ENCODE measurements at regions not wholly inside any gene's neighbourhood (a gene's known extent, or its start where the extent isn't known, plus 50 kb on each side); places are given as distances from the start of the nearest gene placed in this dataset.

DNA sequence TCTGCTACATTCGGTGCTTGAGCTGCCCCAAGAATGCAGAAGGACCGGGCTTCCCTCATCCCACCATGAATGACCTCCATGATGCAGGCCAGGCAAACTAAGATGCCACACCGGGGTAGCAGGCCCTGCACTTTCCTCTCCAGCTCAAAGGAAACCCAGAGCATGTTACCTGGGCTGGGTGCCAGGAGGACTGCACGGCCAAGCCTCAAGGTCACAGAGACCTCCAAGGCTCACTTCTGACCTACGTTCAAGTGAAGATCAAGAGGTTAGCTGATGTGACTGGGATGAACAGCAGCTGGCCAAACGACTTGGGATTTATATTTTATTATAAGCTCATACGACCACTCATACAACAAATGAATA, 501.8 kb downstream of the CD83 start:
- DNase-seq: no peak

DNA sequence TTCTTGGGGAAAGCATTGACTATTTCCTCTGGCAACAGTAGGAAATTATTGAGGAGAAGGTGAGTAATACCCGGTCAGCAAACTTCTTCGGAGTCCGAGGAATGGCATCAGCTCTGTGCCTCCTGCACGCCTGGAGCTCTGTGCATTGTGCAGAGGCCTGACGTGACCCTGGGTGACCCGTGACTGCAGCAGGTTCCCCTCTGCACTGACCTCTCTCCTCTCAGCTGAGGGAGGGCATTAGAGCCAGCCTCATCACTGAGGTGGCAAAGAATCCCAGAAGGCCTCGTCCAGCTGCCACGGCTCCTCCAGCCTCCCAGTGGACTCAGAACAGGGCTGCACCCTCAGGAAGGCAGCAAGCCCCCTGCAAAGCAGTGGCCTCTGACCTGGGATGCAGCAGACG, 502.9 kb downstream of the CD83 start:
- no peak for DNase-seq

DNA sequence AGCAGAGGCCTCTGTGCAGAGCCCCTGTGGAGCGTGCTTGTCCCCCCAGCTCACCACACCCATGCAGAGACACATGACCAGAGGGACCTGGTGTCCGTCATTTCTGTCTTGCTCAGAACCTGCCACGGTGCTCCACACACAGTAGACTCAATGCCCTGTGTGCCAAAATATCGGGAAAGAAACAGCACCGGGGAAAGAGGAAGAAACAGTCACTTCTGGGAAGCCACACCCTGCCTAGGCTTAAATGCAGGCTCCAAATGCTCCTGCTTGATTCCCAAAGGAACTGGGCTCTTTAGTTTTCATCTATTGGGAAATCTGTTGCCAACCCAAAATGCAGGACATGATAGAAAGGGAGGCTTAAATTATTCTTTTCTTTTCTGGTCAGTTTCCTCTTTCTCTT, 503.9 kb downstream of the CD83 start:
- DNase-seq: no peak

DNA sequence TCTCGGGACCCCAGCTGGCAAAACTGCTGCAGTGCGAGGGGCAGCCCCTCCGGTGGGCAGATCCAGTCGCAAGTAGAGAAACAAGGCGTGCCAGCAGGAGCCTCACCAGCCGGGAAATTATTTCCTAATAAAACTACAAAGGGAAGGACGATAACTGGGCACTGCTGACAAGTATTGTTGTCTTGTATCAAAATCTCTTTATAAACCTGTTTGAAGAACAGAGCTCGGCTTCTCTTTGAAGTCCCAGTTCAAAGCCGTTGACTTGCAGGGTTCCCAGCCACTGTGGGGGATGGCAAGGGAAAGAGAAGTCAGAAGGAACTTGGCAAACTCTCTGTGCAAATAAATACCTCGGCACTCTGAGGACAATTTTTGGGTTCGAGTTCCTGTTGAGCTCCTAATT, 504.5 kb downstream of the CD83 start:
- no peak for DNase-seq

DNA sequence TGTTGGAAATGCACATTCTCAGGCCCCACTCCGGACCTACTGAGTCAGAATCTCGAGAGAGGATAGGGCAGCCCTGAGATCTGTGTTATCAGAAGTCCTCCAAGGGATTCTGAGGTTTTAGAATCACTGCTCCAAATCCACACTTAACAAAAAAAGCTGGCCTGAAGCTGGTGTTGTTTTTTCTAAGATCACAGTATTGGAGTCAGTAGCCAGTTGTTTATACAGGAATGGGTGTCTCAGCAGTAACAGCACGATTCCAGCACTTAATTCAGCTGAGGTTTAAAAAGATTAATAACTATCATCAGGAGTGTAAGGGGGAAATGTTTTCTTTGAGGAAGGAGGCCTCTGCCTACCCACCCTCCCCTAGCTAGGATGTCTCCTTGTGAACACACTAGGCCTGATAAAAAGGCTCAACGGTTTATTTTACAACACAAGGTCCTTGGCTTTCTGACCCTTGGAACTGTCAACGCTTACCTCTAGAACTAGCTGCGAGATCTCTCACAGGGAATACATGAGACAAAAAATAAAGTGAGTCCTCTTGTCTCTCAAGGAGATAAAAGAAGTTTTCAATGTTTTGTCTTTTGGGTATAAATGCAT, 505.4 kb downstream of the CD83 start:
- no peak for DNase-seq

DNA sequence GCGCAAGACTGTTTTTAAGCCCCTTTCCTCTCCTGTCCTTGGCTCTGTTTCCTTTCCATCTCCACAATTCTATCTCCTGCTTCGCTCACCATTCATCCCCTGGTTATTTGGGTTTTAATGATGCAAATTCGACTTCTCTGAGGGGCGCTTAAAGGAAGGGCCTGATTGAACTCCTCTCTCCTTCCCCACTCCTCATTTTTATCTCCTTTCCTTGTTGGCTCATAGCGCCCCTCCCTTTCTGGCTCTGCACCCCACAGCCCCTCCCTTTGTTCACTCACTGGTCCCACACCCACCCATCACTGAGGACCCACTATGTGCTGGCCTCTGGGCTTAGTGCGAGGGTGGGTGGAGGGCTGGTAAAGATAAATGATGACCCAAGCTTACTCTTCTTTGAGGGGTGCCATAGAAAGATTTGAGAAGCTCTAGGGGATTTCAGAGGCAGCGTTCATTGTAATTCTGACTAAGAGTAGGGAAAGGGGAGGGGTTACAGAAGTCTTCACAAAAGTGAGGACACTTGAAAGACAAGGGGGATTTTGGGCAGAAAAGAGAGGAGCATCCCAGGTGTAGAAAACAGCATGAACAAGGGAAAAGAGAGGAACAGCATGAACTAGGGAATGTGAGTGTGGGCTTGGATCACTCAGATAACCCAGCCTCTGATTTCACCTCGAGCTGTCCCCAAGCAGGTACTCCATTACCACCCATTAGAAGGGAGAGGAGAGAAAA, 507.8 kb downstream of the CD83 start:
- DNase-seq: no peak

DNA sequence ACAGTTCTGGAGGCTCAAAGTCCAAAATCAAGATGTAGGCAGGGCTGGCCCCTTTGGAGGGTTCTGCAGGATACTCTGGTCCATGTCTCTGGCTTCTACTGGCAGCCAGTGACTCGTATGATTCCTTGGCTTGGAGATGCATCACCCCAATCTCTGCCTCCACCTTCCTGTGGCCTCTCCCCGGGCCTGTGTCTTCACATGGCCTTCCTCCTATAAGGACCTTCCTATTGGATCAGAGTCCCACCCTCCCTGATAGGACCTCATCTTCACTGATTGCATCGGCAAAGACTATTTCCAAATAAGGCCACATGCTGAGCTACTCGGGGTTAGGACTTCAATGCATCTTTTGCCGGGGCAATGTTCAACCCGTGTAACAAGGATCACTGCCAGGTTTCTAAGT, 509.0 kb downstream of the CD83 start:
- no peak for DNase-seq

DNA sequence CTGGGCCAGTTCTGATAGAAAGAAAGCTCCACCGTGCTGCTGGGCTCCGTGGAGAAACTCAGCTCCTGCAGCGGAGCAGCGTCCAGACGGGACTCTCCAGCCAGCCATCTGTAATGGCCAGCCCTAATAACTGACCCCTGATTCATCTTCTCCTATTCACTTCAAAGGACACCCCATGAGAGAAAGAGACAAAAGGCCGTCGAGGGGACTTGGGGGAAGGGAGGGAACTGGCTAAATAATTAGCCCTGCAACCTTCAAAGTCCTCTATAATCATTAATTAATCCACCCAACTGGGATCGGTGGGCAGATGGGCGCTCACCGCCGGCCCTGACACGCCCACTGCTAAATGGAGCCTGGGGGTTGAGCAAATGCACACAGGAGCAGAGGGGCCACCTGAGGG, 512.4 kb downstream of the CD83 start:
- no peak for DNase-seq

DNA sequence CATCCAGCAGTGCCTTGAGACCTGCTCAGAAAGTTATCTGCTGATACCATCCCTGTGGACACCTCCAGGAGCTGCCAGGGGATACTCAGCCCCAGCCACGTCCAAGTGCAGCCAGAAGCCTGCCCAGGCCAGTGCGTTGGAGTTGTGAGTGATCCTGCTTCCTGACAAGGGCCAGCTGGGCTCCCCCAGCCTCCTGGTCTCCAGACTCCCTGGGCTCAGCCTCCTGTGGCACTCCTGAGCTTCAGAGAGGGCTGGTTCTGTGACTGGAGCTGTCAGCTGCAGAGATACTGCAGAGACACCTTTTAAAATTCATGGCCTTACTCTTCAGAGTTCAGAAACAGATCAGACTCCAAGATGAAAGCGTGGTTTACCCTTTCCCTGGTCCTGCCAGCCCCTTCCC, 515.9 kb downstream of the CD83 start:
- DNase-seq: no peak

DNA sequence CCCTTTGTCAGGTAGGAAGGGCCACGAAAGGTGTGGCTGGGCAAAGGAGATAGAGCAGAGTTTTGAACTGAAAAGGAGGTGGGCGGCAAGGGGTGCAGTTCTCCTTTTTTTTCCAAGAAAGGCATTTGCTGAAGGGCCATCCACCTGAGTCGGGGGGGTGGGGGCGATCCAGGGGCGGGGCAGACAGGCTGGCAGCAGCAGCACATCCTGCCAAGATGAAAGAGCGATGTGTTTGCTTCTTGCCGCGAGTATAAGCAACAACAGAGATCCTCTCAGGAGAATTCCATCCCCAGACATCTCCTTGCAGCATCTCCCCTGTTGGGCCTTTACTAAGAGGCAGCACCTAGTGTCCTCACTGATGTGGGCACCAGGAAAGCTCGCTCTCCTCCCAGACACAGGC, 516.5 kb downstream of the CD83 start:
- DNase-seq: no peak

DNA sequence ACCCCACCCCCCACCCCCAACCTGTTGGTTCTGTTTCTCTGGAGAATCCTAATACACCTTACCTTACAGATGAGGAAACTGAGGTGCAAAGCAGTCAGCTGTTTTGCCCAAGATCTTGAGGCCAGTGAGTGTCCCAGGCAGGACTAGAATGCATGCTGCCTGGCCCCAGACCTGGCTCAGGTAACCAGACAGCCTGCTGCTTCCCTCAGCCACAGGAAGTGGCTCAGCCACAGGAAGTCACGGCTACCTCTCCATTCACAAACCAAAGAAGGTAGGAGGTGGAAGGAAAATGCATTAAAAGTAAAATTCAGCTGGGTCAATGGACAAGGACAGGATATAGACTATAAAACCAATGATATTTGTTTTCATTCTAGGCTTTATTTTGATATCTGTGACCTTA, 517.6 kb downstream of the CD83 start:
- no peak for DNase-seq

DNA sequence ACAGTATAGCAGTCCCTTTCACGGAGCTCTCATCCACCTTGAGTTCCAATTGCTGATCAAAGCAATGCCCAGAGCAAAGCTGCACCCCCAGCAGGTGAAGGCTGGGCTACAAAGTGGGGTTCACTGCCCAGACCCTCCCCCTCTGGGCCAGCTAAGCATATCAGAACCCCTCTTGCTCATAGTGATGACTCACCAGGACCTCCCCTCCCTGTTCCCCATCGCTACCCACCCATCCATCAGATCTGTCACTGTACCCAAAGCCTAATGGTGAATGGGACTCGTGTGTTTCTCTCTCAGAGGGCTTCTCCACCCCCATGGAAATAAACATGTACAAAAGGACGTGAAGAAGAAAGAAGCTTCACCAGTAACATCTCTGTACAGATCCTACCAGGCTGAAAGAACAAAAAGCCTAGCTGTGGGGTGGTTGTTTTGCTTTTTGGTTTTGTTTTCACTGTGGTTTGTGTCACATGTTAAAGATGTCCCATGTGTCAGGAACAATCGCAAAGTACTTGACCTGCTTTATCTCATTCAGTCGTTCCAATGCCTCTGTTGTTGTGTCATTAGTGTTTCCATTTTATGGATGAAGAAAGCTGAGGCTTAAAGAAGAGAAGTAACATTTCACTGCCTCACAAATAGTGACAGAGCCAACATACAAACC, 518.5 kb downstream of the CD83 start:
- DNase-seq: no peak

DNA sequence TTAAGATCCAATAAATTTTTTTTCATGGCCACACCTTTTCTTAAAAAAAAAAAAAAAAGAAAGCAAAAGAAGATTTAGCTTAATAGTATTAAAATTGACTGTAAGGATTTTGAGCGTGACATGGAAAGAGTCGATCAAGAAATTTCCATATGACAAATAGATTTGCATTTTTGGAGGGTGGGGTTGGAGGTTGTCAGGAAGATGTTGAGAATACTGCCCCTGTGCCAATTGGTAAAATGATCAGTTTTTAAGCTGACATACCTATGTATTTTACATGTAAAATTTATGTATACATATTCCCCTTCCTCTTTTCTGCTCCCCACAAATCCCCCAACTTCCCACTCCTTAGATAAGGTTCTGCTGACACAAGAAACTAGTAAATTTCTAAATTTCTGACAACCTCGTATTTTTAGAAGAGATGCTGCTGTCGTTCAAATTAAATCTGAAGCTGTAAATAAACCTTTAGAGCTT, 520.9 kb downstream of the CD83 start:
- DNase-seq: no peak

DNA sequence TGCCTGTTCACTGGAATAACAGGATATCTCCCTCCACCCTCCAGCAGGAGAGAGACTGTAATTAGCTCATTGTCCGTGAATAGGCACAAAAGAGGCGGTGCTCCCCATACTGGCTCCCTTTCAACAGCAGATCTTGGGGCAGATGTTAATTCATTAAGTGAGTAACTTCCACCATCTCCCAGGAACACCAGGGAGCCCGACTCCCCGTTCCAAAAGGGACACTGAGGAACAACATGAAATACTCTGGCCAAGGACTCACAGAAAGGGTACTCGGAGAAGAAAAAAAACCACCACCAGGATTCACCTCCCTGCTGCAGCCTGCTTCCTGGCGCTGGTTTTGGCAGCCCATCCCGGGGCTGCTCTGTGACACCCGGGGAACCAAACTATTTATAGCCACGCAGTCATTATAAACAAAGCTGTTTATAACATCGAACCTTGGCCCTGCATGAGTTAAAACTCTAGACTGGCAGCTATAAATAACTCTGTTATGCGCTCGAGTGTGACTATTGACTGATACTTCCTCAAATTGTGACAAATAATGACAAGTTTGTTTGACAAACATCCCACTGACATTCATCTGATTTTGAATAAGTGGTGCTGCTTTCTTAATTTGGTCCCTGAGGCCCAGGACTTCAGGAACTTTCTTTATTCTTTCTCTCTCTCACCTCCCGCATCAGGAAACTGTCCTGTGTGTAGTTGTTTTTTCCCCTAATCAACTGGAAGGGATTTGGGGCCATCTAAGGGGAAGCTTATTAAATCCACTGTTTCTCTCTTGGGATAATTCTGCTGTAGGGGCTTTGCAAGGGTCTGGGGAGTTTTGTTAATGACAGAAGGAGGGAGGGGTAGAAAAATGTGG, 521.6 kb downstream of the CD83 start:
- DNase-seq: no peak

DNA sequence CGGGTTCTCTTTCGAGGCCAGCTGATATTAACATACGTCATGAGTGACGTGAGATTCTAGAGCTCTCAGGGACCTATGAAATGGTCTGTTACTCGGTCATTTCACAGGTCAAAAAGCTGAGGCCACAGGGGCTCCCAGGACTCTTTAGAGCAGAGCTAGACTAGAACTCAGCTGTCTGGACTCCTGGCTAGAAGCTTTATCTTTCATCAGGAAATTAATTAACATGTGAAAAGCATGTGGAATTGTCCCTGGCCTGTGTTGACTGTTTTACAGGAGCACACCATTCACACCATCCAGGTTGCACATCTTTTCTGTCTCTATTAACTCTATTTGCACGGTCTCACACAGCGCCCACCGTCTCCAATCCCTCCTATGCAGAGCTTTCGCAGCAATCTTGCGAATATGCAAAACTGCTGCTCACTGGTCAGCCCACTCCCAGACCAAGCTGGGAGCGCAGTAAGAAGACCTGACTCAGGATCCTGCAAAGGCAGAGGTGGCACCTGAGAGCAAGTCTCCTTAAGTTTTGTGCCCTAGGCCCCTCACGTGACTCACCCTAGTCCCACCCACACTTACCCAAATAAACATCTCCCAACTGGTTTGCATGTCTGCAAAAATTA, 522.5 kb downstream of the CD83 start:
- DNase-seq: no peak

DNA sequence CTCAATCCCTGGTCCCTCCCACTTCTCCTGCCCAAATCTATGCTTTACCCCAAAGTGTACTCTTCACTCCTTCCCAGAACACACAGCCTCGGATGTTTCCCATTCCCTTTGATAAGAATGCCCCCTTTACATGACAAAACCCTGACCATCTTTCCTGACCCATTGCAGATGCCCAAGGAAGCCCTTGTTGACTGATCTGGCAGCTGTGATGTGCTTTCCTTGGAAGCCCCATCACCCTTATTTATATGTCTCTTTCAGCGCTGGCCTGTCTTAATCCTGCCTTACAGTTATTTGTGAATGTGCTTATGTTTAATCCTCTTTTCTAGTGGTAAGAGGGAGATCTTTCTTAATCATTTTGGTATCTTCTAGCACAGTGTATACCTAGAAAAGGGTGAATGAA, 523.1 kb downstream of the CD83 start:
- no peak for DNase-seq

DNA sequence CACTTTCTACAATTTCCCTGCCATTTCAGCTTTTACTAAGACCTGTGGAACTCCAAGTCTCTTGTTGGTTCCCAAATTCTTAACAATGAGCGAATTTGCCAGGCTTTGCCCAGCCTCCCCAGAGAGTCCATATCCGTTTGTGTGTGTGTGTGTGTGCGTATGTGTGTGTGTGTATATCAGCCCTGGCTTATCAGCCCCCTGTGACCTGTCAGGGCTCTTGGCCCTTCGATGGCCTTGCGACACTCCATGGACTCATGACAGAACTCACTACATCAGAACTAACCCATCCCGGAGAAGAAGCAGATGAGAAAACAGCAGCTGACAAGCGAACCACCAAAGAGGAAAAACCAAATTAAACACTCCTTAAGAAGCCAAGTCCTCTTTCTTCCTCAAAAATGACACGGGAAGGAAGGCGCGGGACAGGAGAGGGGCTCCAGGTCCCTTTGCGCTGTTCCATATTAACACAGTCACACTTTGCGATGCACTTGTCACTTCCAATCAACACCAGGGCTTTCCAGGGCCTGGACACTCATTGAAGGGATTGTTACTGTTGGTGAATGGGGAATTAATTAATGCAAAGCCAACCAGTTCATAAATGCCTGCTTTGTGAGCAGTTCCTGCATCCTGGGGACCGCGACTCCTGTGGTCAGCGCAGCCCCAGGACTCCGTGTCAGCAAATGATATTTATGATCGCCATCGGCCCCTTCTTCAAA, 524.0 kb downstream of the CD83 start:
- no peak for DNase-seq

DNA sequence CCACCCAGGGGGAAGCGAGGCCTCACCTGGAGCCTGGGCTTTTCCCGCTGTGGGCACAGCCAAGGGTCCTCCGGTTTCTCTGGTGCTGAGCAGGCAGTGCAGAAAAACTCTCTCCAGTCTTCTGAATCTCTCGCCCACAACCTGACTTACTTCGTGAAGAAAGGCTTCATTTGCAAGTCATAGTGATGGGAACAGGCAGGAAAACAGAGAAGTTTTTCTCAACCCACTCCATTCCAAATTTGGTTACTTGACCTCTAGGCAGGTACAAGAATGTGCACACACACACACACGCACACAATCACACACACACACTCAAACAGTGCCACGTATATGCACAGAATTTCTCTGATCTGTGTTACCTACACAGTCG, 524.5 kb downstream of the CD83 start:
- DNase-seq: no peak

DNA sequence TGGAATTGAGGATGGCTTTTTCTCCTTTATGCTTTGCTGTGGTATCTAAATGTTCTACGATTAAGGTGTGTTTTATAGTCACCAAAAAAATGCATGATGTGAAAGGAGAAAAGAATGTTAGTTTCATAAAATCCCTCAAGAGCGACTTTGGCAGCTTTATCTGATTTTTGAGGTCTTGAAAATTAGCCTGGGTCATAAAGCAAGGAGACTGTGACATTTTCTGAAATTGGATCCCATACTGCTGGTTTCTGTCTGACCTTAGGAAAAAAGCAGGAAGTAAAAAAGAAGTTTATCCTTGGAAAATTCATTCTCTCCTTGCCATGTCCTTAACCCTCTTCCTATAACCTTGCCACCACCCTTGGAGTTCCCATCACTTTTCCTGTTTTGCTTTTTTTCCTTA, 525.3 kb downstream of the CD83 start:
- DNase-seq: no peak

DNA sequence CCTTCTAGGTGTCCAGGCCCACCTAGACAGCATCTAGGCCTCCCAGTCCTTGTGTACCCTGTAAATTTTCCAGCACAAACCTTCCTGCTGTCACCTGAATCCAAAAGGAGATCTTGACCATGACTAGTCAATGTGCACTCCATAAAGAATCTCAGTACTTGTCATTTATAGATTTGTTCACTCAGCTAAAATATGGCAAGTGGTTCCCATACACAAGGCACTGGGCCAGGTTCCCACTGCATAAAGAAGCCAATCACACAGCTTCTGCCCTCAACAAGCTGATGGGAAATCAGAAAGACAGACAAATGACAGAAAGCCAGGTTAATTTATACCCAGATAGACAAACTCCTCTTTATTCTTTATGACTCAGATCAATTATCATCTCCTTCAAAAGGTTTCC, 526.8 kb downstream of the CD83 start:
- DNase-seq: no peak

DNA sequence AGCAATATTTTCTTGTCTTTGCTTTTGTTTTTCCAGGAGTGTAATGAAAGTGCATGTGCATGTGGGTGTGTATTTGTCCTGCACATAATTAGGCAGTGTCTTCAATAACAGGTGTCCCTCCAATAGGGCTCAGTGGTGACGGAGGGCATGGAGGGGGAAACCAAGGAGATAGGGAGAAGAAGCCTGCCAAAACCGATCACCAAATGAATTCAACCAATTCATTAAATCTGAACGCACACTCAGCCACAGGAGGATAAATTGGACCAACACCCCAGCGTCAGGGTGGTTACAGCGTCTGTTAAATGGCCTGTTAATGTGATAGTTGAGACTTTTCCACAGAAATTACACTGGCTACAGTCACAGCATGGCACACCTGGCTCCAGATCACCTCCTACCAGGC, 527.6 kb downstream of the CD83 start:
- no peak for DNase-seq

DNA sequence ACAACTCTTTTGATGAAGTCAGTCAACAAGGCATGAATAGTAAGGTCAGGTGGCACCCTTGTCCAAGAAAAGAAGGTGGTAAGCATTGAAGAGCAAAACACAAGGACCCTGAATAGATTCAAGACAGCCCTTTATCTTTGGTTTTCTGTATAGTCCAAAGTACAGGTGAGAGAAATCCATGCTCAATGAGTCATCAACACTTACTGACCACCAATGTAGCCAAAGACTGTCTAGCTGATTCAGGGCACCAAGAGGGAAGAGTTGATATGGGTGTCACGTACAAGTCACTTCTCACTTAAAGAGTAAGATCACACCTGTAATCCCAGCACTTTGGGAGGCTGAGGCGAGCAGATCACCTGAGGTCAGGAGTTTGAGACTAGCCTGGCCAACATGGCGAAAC, 528.3 kb downstream of the CD83 start:
- DNase-seq: no peak

DNA sequence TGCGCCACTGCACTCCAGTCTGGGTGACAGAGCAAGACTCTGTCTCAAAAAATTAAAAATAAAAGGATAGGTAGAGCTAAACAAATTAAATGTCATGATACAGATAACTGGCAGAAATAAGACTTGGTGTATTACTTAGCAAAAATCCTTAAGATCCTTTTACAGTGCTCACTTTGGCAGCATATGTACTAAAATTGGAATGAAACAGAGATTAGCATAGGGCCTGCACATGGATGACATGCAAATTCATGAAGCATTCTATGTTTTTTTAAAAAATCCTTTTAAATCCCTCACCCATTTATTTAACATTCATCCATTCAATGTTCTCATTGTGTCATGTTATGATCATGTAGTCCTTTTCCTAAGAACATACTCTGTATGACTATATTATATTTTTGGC, 528.8 kb downstream of the CD83 start:
- DNase-seq: no peak
